Activated CD8-positive, alpha-beta memory T cell treated with anti-CD3 and anti-CD28 coated beads, Interleukin-2, amount 50 U/mL, for 1 hour (primary cell): ENCODE measurements at regions not wholly inside any gene's neighbourhood (a gene's known extent, or its start where the extent isn't known, plus 50 kb on each side); places are given as distances from the start of the nearest gene placed in this dataset.

Source experiments
- DNase-seq: peaks from one replicate; pipeline ENCODE4 v3.0.0-alpha.2; 2020; ENCODE audit errors: extremely low read depth

GRCh38 chr5:174235221-174236011, 189.9 kb downstream of the NSG2 start:
- DNase-seq, result no peak

DNA sequence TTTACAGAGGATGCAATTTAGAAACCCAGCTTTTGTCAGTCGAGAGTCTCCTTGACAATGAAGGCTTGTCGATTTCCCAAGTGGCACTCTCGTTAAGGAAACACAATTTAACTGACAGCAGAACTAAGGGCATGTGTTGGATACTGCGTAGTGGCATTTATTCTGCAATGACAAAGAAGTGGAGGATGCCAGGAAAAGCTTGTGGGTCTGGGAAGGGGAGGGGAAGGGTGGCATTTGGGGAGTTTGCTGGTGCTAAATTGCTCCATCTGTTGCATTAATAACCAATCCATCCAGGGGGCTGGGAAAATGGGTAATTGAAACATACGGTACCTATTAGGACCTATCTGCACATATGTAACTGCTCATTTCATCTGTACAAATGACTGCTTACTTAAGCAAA, 190.6 kb downstream of the NSG2 start:
- no peak for DNase-seq

DNA sequence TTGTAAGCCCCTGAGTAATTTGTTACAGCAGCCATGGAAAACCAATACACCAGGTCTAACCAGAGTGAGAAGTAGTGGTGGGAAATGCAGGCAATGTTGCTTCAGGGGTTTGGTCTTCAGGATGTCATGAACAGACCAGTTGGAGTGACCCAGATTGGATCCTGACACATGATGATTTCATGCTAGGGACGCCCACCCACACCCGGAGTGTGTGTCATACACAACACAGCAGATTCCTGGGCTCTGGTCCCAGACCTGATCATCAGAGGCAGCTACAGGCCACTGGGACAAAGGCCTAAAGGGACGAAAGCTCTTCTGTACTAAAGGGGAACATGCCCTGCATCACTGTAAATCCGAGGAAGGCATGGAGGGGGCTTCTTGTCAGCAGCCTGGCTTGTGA, 194.2 kb downstream of the NSG2 start:
- no peak for DNase-seq

GRCh38 chr5:174242573-174242972, 197.1 kb downstream of the NSG2 start:
- no peak for DNase-seq

DNA sequence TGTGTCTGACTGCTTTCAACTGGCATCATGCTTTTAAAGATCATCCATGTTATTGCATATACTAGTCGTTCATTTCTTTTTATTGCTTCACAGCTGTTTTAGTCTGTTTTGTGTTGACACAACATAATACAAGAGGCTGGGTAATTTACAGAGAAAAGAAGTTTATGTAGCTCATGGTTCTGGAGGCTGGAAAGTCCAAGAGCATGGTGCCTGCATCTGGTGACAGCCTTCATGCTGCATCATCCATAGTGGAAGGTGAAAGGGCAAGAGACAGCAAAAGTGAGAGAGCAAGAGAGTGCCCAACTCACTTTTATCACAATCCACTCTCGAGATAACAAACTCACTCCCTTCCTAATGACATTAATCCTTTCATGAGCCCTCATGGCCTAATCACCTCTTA, 198.4 kb downstream of the NSG2 start:
- no peak for DNase-seq

- no peak for DNase-seq
Measured at GRCh38 chr5:174245516-174246075, 200.1 kb downstream of the NSG2 start.

GRCh38 chr5:174246743-174247142, 201.2 kb downstream of the NSG2 start:
- DNase-seq, result no peak

DNA sequence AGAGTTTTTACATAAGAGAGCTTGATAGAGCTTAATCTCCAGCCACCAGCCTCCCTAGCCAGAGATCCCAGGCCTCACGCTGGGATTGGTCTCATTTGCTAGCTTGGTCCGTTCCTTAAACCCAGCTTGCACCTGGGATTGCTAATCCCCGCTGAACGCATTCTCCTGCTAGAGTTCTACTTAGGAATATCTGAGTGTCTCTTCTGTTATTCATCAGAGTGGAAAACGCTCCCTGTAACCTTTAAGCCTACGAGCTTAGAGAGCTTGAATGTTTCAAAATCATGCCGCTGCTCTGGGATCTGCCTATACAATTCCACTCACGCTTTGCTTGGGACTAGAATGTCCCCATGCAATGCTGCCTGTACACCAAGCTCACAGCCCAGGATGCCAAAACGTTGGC, 201.8 kb downstream of the NSG2 start:
- no peak for DNase-seq

- no peak for DNase-seq
Measured at GRCh38 chr5:174251305-174252000, 205.9 kb downstream of the NSG2 start.

DNA sequence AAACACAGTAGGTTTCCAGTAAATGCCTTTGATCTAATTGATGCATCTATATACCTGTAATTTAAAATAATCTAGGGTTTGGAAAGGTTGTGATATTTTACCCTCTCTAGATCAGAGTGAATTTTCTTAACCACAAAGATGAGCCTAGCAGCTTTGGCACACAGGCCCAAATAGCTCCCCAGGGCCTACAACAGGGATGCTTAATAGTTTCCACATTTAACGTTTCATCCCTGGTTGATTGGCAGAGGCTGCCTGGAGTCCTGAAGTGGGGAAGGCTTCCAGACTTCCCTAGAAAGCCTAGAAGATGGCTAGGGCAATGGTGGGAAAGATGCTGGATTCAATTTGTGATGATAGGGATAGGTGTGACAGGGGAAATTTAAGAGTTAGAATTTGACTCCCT, 206.6 kb downstream of the NSG2 start:
- DNase-seq, result no peak

- DNase-seq, result no peak
Measured at GRCh38 chr5:174259696-174260420, 214.4 kb downstream of the NSG2 start.

GRCh38 chr5:174271316-174271715, 225.8 kb downstream of the NSG2 start:
- no peak for DNase-seq

DNA sequence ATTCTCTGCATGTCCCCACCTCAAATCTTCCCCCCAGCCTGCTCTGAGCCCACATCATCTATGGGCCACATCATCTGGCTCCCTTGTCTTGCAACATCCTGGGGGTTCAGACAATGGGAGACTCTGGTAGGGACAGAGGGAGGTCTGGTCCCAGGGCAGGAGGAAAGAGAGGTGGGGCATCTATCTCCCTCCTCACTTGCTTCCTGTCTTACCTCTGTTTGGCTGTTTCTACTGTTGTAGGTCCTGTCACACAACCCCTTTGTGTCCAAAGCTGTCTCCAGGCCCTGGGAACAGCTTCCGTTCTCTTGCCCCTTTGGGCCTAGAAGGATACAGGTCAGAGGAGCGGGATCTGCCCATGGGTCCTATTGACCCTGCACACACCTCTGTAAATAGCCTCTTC, 227.2 kb downstream of the NSG2 start:
- no peak for DNase-seq

DNA sequence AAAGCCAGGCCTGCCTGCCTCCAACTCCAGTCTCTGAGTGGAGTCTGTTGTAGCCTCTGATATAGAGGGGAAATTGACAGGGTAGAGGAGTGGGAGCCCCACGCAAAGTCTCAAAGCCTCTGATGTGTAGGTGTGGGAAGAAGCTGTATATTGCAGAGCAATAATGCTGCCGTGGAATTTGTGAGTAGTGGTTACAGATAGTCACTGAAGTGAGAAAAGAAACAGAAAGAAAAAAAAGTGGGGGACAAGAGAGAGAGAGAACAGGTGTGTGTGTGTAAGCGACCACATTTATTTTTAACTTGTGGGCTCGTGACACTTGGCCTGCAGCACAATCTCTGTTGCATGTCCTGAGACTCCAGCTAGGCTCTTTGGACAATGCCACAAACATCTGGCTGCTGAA, 227.8 kb downstream of the NSG2 start:
- DNase-seq, result no peak

DNA sequence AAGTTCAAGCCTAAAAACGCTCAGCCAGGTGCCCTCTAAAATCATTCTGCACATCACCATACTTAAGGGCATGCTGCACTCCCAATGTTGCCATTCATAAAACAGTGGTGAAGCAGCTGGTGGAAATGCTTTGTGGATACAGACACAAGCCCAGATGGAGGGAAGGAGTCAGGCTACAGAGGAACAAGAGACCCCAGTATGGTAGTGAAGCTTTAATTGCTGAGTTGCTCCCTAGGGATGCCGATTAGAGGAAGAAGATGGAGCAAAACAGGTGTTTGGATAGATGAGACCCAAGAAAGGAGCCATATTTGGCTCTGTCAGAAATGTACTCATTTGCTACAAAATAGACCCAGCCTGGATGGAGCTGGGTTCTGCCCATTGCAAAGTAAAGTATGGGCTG, 230.5 kb downstream of the NSG2 start:
- DNase-seq, result no peak

- no peak for DNase-seq
Measured at GRCh38 chr5:174281089-174281760, 235.7 kb downstream of the NSG2 start.

DNA sequence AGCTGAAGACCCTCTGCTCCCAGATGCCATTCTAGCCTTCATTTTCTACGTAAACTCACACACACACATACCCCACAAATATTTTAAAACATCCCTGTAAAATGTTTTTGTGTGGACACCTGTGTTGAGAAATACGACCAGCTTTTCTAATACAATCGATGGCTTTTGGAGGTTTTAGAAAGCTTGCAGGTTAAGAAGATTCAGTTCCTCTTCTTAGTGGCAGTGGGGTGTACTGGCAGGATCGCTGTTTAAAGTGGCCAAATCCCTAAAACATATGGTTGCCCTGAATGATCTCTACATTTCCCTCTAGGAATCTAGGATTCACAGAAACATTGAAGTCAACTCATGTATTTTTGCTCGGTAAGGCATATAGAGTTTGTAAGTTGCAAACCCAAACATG, 236.3 kb downstream of the NSG2 start:
- DNase-seq, result no peak

- DNase-seq, result no peak
Measured at GRCh38 chr5:174282391-174282790, 236.9 kb downstream of the NSG2 start.

GRCh38 chr5:174283211-174284005, 237.9 kb downstream of the NSG2 start:
- DNase-seq, result no peak

DNA sequence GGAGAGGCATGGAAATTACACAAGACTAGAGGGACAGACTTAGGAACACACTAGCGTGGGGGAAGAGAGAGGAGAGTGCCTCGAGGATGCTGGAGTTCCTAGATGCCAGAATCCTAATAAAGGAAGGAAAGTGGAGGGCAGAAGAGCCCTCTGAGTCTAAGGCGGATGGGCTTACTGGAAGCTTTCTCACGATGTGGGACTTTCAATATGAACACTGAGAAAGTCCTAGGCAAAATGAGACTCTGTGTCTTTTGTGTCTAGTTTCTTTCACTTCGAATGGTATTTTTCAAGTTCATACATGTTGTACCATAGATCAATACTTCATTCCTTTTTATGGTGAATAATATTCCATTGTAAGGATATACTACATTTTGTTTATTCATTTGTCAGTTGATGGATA, 239.4 kb downstream of the NSG2 start:
- DNase-seq, result no peak

DNA sequence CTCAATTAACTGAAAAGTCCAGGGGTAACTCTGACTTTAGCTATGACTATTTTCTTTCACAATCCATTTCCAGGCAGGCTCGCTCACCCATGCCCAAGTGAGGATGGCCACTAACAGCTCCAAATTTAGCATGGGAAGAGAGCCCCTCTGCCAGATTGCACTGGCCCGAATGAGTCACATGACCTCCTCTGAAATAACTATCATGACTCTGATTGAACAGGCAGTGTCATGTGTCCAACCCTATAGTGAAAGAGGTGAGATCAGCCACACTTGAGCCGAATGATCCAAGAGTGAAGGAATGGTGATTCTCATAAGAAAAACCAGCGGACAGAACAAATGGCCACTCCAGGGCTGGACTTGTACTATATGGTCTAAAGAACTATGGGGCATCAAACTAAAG, 242.3 kb downstream of the NSG2 start:
- no peak for DNase-seq
